ENCODE measurements at regions not wholly inside any gene's neighbourhood (a gene's known extent, or its start where the extent isn't known, plus 50 kb on each side); places are given as distances from the start of the nearest gene placed in this dataset.

DNA sequence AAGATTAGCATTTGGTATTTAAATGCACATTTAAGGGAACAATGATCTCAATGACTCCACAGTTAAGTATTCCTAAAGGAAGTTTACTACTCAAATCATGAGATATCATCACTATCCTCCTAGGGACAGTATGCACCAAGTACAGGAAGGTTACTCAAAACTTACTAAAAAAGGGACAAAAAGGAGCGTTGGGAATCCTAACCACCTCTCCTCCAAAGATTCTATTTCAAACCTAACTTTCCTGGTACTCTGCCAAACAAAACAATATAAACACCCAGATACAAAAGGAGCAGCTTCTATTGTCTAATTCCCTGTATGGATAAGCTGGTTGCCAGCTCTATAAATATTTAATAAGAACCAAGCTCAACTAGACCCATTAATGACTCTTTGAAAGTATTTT lies 377.7 kb downstream of the NUAK1 start:
- DNase-seq: no peak

DNA sequence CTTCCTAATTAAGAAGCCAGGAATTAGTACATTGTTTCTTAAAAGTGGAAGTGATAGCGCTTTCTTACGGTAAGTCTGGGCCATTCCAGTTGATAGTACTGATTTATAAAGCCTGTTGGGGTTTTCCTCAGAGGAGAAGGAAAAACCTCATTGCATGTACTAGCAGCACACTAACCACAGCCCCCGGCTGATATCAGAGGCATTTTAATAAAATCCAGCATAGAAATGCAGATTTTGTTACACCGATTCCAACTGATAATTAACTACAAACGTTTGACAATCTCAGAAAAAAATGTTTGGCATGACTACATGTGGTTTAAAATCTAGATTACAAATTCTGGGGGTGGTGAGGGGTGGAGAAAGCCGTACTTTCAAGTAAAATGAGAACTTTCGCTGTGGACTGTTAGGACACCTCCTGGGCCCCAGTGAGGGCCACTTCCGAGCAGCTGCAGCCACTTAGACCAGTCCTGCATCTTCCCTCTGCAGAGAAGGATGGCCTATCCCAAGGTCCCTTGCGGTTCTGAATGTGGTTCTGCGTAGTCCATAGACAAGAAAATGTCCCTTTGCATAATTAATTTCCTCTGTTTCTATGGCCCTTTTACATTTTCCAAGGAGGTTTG lies 374.4 kb downstream of the NUAK1 start:
- DNase-seq: no peak

DNA sequence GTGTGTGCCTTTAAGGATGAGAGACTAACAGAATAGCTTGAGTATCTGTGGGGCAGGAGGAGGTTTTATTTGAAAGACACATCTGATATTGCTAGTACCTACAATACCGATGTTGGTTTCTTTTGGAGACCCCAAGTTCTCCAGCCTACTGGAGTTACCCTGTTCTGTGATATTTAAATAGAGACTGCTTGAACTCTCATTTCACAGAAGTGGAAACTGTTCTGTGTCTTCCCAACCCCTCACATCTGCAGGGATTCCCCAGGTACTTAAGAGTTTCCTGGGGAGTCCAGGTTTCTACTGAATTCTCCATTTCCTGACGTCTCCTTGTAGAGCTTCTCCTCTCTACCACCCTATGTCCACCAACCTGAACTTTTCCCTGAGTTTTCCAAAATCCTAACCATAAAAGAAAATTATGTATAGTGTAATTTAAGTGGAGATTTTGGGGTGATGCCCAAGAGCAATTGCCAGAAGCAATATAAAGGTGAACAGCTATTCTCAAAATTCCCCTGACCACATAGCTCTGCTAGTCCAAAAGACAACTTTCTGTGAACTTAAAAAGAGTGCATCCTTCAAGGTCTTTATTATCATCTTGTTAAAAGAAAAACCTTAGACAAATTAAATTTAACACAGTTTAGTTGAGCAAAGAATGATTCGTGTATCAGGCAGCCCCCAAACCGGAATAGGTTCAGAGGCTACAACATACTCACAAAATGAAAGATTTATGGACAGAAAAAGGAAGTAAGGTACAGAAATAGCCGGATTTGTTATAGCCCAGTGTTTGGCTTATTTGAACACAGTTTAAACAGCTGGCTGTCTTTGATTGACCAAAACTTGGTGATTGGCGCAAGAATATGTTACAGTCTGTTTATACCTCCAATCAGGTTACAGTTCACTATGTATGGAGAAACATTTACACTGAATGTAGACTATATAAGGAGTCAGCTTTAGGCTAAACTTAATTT lies 373.4 kb downstream of the NUAK1 start:
- no peak for DNase-seq

- no peak for DNase-seq
Measured at GRCh38 chr12:105766029-105766428, 372.7 kb downstream of the NUAK1 start.

- DNase-seq: no peak
Measured at GRCh38 chr12:105769486-105769885, 369.3 kb downstream of the NUAK1 start.

DNA sequence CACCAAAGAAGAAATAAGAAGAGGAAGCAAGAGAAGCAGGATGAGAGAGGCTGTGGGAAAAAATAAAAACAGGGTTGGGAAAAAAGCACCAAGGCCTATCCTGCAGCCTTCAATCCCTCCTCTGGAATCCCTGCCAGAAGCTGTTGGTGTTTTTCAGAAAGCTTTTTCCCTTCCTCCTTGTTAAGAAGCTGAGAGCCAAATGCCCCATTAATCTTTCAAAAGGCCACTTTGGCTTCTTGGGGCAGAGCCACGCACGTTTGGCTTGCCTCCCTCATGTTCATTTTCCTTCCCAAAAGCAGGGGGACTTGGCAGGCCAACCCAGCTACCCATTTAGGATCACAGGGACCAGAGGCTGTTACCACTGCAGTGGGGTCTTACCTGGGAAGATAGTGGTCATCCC lies 365.3 kb downstream of the NUAK1 start:
- no peak for DNase-seq

DNA sequence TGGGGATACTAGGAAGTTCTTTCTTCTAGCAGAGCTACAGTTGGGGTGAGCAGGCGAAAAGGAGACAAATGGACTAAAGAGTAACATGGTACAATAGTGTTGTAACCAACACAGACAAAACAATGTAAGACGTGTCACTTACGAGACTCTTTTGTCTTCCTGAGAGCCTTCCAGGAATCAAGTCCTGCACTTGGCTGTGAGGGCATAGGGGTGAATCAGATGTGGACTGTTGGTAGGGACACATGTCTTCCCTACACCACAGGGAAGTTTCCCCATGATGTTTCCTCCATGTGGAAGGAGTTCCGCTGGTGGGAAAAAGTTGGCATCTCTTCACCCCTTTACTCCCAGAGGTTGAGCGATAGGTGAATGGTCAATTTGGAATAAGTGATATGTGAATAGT lies 364.7 kb downstream of the NUAK1 start:
- no peak for DNase-seq

DNA sequence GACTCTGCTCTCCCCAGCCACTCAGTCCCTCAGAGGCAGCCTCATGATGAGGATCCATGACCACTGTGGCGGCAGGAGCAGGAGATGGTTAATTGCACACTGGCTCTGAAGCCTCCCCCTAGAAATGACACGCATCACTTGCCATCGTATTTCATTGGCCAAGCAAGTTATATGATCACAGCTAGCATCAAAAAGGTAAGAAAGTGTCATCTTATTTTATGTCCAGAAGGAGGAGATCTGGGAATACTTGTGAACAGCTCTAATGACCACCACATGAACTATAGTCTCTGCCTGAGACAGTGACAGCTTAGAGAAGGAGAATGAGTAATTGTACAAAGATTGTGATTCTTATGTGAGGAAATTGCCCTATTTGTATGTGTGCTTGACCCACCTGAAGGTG lies 363.4 kb downstream of the NUAK1 start:
- no peak for DNase-seq

DNA sequence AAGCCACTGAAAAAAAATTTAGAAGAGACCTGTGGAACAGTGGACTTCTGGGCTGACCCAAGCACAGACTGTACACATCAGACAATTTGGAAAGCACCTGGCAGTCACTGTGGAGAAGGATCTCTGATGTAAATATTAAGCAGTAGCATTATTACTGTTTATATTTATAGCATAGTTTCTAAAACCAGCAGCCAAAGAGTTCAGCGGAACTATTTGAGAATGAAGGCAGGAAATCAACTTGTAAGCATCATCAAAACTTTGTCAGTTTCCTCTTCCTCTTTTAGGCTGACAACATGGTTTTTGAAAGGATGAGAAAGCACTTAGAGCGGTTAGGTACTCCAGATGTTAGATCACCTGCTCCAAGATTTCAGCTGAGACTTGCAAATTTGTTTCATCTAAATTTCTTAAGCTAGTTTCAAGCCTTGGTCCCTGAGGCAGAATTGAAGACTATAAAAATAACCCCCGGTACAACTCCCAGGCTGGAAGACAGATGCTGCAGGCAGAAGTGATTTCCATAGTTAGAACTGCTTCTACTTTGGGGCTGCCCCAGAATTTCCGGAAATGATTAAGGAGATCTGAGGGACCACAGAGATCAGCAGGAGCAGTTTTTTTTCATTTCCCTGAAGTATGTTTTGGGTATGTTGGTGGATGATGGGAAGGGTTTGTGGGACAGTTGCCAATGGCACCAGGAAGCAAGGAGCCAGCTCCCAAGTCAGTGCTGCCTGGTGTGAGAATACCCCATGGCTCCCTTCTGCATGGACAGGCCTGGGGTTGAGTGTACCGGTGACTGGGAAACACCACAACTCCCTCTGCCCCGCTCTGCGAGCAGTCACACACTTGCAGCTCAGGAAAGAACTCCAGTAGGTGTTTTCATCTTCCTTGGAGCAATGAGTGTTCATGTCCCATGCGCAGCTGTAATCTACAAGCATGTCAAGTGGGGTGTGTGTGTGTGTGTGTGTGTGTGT lies 354.5 kb downstream of the NUAK1 start:
- DNase-seq: no peak

GRCh38 chr12:105793421-105793820 lies 345.3 kb downstream of the NUAK1 start:
- DNase-seq: no peak

GRCh38 chr12:105798256-105798845 lies 340.4 kb downstream of the NUAK1 start:
- DNase-seq: no peak

GRCh38 chr12:105799103-105799502 lies 339.7 kb downstream of the NUAK1 start:
- DNase-seq: no peak

DNA sequence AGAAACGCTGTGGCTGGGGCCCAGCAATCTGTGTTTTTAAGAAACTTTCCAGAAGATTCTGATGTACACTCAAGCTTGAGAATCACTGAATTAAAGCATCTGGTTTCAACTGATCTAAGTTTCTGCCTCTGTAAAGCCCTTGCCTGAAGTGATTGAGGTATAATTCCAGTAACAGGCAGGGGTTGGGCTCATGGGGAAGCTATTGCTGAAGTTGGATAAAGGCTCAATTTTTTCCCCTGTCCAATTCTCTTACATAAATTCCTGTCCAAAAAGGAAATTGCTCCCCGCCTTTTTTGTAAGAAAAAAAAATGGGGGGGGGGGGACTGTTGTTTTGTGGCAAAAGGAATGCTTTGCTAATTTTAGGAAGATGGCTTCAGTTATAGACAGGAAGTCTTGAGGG lies 337.4 kb downstream of the NUAK1 start:
- no peak for DNase-seq

DNA sequence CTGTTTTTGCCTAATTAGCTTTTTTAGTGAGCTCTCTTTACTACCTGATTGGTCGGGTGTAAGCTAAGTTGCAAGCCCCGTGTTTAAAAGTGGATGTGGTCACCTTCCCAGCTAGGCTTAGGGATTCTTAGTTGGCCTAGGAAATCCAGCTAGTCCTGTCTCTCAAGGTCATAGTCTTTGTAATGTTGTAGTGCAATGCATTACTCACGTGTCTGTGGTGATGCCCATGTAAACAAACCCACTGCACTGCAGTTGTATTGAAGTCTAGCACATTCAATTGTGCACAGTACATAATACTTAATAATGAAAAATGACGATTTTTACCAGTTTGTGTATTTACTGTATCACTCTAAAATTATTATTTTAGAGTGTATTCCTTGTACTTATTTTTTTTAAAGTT lies 335.5 kb downstream of the NUAK1 start:
- no peak for DNase-seq

- DNase-seq: no peak
Measured at GRCh38 chr12:105804591-105805265, 334.0 kb downstream of the NUAK1 start.

- DNase-seq: no peak
Measured at GRCh38 chr12:105805730-105806399, 332.9 kb downstream of the NUAK1 start.

- no peak for DNase-seq
Measured at GRCh38 chr12:105806400-105806770, 332.4 kb downstream of the NUAK1 start.

DNA sequence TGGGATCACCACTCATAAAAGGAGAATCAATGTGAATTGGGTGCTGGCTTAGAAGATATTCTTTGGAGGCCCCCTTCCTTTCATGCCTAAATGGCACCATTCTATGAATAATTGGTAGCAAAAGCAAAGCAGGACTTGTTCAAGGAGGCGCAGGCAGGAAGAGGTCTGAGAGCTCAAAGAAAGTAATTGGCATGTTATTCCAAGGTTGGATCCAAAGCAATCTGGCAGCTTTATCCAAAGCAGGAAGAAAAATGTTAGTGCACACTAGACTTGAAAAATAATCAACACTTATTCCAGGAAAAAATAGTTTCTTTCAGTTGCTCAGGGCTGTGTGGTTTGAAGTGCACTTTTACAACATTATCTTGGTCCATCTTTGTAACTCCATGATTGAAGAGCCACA lies 326.4 kb downstream of the NUAK1 start:
- no peak for DNase-seq

GRCh38 chr12:105813201-105813600 lies 325.6 kb downstream of the NUAK1 start:
- DNase-seq: no peak

- no peak for DNase-seq
Measured at GRCh38 chr12:105814283-105814682, 324.5 kb downstream of the NUAK1 start.

DNA sequence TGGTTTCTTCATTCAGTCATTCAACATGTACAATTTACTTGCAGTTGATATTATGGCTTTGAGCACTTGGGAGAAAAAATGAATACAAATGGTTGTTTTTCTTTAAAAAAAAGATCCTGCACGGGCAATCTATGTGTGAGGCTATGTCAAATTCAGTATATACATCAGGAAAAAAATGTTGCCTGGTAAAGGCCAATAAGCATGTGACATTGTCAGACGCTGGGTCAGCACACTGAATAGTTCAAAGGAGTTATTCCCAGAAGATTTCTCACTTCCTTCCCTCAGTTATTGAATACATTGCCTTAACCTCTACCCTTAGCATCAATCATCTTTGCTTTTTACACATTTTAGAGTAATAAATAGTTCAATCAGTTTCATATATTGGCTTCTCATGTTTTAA lies 319.2 kb downstream of the NUAK1 start:
- no peak for DNase-seq

Measured in CD4-positive, alpha-beta T cell treated with Interferon alpha-2 for 1 hour (primary cell).